SIG-M5 treated with dmso at 0.1 percent for 504 hours (cell line): ENCODE measurements at regions not wholly inside any gene's neighbourhood (a gene's known extent, or its start where the extent isn't known, plus 50 kb on each side); places are given as distances from the start of the nearest gene placed in this dataset.

Experiments
- DNase-seq: peaks from one replicate; lab custom pipeline; 2025; ENCODE audit not compliant: unreplicated experiment; lab: John Stamatoyannopoulos, UW

DNA sequence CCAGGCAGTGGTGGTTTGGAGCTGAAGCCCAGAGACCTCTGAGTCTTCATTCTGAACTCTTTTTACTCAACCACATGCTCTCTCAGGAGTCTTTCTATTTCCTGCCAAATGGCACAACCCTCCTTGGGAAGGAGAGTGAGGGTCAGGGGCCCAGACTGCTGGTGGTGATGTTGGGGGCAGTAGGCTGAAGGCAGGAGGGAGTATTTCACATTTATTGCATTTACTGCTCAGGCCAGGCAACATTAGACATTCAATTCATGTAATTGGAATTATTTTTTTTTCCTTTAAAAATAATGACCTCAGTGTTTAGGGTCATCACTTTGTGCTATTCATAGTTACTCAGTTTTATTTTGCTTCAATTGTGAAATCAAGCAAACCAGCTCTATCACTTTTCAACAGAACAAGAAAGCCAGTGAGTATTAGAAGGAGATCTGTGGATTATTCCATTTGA lies 311.3 kb upstream of the NT5C1B start:
- no peak for DNase-seq

DNA sequence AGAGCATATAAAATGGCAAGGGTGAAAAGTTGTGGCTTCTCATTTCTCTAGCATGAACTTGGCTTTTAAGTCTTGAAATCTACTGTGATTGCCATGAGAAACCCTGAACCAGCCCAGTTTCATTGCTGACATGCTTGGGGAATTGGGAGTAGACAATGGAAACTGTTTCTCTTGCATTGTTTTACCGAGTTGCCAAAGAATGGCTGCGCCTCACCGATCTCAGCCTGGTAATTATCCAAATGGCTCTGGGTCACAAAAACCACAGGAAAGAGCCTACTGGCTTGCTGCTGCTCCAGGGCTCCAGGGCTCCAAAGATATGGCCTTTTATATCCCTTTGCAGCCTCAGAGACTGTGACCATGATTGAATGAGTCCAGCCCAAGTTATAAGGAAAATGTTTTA lies 310.4 kb upstream of the NT5C1B start:
- DNase-seq = no peak

DNA sequence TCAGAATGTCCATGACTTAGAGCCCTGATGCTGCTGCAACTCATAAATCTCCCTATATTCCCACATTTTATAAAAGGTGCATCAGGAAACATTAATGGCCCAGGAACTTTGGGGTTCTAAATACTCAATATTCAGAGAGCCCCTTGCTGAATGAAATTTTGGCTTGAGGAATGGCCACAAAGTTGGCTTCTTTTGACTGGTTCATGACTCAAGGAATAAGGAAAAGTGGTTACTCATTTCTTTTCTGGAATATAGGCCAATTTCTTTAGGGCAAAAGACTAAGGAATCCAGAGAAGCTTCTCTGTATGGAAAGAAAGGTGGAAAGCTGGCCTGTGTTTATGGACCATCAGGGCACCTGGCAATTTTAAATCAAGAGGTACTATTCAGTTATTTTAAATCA lies 308.9 kb upstream of the NT5C1B start:
- DNase-seq = no peak

DNA sequence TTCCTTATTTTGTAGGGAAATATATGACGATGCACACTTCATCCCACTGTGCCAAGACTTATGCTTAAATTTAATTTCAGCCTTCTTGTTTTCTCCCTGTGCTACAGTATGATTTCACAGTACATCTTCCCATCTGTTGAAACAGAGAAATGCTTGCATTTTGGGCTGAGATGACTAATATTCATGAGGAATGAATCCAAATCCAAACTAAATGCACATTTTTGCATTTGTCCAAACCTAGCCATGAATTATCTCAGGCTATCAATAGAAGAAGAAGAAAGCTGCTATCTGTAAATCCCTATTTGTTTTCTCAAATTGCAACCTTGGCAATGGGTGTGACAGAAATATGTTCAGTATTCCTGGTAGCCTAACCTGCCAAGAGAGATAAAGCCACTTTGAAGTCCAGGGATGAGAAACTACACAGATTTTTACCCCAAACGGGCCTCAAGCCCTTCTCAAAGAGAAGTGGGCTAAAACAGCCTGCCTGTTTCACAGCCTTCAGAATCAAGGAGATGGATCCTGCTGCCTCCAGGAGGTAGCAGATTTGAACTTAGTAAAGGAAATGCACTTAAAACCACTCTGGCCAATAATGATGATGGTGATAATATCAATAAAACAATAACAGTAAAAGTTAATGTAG lies 306.9 kb upstream of the NT5C1B start:
- DNase-seq = no peak

DNA sequence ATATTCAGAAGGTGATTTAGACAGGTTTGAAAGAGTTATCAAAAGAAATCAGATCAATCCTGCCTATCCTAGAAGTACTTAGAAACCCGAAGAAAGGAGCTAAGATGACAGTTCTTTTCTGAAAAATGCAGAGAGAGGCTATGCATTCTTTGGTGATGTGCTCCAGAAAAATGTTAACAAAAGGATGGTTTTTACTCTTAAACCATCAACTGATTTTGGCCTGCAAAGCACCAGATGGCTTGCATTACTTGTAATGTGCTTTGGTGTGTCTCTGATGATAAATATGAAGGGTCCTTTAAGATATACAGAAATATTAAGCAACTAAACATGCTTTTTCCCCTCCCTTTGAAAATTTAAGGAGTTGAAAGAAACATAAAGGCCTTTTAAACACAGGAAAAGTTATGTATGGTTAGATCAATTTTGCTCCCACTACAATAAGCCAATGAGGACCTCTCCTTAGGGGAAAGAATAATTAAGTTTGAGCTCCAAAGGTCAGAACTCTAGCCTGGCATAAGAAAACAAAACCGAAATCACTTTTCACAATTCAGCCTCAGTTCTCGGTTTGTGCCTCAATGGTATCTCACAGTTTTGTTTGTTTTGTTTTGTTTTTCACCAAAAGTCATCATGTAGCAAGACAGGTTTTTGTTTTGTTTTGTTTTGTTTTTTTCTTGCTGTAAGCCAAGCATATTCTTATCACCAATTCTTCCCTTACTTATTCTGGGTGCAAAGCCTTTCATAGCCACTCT lies 302.4 kb upstream of the NT5C1B start:
- no peak for DNase-seq

DNA sequence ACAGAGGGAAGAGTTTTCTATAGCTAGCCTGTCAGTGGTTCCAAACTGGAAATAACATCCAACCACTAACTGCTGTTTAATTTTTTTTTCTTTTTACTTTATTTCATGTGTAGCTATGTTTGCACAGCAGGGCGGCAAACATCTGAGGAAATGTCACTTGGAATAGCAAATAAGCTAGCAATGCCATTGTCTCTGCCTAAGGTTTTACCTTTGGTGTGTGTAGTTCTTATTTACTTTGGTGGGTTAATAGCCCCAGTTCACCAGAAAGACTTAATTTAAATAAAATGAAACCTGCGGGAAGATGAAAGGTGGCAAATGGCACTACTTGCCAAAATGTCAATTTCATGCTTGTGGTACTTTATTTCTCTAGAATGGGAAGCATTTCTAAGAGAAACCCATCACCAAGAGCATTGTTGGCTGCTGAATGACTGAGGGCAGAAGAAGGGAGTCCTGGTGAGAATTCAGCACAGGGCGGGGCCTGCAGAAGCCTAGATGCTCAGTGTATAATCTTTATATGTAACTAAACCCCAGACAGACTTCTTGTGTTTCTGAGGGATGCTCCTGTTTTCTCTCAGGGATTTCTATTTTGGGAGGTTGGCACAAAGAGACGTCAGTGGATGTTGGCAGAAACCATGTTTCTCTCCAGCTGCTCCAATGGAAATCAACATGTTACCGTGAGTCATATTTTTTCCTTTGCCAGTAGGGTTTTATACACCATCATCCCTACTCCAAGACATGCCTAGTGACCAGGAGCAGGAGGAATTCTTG lies 300.4 kb upstream of the NT5C1B start:
- no peak for DNase-seq

DNA sequence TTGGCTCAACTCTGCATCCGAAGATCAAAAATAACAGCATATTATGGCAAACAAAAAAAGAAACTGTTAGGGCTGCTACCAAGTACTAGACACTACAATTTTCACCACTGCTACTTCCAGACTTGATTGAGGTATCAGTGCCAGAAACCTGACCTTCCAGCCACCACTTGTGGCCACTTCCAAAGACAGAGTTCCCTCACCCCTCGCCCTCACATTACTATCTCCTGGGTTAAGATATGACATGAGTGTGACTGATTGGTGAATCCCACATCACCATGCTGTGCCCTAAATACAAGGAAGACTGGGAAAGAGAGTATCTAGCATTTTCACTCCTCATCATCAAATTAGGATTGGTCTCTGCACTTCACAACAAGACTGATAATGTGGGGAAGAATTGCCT lies 296.1 kb upstream of the NT5C1B start:
- DNase-seq = no peak

DNA sequence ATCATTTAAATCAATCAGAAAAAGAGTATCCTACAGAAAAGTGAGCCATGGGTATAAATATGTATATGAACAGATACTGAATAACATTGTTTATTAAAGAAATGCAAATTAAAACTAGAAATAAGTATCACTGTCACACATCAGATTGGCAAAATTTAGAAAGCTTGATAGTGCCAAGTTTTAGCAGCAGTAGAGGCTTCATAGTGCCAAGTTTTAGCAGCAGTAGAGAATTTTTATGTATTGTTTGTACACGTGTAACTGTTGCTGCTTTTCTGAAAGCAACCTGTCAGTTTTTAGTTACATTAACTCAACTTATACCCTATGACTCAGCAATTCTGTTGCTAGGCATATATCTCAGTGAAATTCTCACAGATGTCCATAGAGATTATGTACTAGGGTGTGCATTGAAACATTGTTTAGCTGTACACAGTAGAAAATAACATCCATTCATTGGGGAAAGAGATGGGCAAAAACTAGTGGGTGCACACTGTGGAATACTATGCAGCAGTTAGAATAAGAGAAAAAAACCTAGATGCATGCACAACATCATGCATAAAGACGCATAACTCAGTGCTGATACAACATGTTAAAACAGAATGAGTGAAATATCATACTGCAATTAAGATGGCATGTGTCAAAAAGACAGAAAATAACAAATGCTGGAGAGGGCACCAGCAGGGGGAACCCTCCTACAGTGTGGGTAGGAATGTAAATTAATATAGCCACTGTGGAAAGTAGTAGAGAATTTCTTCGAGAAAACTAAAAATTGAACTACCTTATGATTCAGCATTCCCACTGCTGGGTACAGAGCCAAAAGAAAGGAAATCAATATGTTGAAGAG lies 294.5 kb upstream of the NT5C1B start:
- DNase-seq = no peak

DNA sequence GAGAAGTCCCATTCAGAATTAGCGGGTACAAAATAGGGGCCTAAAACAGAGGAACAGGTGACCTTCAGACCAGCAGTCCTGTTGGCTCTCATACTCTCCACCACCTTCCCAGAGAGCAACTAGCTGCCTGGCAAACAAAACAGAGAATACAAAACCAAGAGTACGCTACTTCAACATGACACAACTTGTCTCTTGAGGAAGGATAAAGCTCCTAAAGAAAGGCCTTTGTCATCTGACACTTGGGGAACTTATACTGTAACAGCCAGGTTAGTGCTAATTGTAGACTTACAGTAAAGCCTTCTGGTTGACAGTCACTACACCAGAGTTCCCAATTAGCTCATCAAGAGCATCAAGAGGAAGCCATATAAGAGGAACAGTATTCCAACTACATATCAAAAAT lies 282.1 kb upstream of the NT5C1B start:
- DNase-seq = no peak

DNA sequence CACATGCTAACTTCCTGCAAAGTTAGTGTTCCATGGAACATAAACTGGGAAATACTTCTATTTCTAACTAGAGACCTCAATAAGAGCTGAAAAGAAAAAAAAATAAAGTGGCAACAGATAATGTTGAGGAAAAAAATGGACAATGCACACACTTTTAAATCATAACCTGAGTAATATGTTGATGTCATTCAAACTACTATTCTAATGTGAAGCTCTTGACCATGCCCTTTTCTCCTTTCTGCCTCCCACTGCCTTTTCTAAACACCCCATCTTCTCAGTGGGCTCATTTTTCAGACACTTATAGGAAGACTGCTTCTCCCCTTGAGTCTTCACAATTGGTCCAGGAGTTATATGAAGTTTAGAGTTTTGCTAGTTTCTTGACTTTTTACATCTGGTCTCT lies 280.9 kb upstream of the NT5C1B start:
- DNase-seq = no peak

DNA sequence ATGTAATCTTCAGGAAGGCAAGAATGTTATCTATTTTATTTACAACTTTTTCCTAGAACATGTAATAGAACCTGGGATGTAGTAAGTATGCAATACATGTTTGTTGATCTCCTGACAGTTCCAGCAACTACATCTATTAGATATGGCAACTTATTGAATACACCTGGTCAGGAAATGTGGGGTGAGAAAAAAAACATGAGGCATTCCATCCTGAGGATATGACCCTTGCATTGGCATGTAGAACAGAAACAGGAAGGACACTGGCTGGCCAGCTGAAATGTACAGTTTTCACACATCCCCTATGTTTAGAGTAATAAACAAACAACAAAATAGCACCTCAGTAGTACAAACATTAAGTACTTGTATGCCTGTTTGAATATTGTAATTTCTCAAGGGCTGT lies 272.6 kb upstream of the NT5C1B start:
- no peak for DNase-seq

DNA sequence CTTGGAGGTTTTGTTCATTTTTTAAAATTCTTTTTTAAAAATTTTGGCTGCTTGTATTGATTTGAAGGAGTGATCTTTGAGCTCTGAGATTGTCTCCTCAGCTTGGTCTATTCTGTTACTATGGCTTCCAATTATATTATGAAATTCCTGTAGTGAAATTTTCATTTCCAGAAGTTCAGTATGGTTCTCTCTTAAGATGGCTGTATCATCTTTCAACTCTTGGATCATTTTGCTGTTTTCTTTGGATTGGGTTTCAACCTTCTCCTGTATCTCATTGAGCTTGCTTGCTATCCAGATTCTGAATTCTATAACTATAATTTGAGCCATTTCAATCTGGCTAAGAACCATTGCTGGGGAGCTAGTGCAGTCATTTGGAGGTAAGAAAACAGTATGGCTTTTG lies 270.8 kb upstream of the NT5C1B start:
- no peak for DNase-seq

DNA sequence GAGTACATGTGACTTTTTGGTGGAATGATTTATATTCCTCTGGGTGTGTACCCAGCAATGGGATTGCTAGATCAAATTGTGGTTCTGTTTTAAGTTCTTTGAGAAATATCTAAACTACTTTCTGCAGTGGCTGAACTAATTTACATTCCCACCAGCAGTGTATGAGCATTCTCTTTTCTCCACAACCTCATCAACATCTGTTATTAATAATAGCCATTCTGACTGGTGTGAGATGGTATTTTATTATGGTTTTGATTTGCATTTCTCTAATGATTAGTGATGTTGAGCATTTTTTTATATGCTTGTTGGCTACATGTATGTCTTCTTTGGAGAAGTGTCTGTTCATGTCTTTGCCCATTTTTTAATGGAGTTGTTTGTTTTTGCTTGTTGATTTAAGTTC lies 267.4 kb upstream of the NT5C1B start:
- no peak for DNase-seq

DNA sequence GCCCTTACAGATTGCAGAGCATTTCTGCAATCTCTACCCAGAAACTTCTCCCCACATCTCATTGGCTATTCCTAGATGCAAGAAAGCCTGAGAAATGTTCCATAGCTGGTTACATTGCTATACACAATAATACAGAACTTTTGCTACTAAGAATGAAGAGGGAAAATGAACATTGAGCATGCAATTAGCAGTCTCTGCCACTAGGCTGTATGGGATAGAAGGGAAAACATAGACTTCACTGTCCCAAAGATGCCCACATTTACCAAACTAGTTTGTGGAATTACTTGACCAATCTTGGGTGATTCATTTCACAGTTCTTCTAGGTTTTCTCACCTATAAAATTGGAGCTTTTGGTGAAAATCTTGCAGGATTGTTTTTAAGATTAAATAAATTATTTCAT lies 265.7 kb upstream of the NT5C1B start:
- DNase-seq = peak; percentile 10

DNA sequence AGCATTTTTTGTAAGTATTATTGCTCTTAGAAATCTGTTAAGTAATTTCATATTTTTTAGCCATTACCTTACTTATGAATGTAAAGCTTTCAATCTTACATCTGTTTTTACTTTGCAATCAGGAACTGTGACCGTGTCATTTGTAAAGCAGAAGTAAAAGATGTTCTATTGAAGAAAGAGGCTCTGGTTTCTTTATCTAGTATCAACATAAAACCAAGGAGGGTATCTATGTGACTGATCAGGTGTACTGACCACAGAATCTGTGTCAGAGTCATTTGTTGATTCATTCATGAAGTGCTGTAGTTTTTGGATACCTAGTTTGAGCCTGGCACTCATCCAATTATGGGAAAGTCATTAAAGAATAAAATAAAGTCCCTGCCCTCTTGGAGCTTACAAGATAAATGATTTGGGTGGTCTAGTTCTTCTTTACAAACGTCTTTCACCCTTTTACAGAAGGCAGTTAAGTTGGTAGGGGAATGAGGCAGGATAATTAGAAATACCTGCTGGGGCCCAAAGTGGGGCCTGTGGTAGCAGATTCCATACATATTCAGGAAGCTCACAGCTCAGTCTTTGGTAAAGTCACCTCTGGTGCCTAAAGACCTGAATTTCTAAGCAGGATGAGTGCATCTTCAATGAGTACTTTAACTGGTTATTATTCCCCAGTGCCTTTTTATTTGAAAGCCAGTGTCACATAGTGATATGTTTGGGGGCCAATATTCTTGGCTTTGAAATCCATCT lies 260.6 kb upstream of the NT5C1B start:
- DNase-seq = no peak

DNA sequence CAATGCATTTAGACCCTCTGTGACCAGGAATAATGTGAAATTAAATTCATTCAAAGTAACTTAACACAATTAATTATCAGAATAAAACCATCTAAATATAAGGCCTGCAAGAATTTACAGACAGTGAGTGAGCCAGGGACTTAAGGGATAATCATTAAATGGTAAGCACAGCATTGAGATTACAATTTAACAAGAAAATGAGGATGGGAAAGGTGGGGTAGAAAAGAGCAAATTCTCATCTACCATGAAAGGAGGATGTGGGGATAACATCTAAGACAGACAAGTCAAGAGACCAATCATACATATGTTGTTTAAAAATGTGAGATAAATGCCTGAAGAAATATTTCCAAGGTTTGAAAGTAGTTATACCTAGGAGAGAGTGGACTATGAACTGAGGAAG lies 259.3 kb upstream of the NT5C1B start:
- DNase-seq = no peak

DNA sequence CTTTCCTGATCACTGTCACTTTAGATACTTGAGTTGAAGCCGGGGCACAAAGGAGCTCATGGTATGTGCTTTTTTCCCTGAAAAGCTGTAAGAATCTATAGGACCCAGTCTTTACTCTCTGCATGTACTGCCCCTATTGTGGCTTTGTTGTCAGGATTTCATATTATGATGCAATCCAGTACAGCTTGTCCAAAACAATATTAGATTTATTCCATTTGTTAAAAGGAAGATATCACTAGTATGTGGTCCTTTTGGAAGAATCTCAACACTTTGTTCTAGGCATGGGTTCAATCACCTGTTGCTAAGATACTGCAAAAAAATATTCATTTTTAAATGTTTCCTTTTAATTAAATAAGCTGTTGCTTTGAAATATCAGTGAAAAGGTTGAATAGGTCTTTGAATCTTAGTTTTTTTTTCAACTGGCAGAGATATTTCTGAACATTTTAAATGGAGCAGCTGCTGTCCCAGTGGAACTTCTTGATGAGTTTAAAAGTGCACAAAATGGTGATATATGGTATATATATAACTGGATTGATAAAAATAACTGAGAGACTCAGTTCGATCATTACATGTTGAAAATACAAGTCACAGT lies 256.6 kb upstream of the NT5C1B start:
- DNase-seq = no peak

DNA sequence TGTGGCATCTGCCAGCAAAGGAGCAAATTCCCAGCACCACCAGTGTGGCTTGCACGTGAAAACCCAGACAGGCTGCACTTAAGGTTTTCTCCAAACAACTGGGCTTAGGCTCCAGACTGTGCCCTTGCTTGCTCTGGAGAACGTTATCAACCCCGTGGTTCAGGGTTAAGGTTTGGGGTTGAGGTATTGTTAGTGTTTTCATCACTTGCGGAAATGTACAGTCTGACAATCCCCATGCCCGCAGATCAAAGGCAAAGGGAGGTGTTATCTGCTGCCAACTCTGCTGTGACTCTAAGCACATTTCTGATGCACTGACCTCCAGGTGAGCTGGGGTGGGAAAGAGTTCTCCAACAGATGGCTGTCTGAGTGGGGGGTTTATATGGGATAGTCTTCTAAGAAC lies 253.5 kb upstream of the NT5C1B start:
- DNase-seq = no peak

DNA sequence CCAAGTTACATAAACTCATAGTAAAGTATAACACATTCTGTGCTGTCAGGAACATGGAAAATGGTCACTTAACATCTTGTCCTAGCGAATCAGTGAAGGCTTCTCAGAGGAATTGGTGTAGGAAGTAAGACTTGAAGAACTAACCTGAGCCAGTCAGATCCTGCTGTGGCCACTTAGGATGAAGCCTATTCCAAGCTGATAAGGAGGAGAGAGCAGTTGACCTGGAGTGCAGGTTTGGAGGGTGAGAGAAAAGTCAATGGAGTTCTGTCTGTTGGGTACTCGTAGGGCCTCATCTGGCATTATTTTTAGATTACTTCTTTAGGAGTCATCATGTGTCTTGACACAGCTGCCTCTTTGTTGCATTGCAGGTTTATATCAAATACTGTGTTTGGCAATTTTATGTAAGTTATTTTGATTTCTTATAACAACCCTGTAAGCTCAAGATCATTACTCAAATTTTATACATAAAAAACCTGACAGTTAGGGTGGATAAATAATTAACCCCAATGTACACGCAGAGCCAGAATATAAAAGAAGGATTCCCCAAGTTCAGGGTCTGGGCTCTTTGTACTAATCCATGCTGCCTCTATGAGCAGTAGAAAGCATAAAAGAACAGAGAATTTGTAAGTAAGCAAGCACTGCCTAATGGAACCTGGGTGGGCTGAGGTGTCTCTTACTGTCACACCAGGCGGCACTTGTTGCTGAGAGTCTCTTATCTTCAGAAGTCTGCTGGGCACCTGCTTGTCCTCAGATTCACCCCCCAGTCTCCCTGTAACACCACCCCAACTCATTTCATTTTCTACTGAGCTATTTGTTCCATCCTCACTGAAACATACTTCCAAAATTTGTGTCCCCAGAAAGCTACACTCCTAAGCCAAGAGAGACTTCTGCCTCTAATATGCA lies 252.1 kb upstream of the NT5C1B start:
- DNase-seq = no peak
